ENCODE measurements at regions not wholly inside any gene's neighbourhood (a gene's known extent, or its start where the extent isn't known, plus 50 kb on each side); places are given as distances from the start of the nearest gene placed in this dataset.

GRCh38 chr11:97355230-97355629 lies 965.4 kb downstream of the JRKL start:
- no peak for DNase-seq (ENCODE audit: low read depth in 4 of 6, low spot score in 6 of 6)
- Histone ChIP-seq H3K27me3 (ENCODE audit: control insufficient read depth, insufficient read depth, low read length) (no peaks in the 10 kb centered on the region), H3K4me1 (ENCODE audit: control insufficient read depth, insufficient read depth, low read length) (no peaks in the 10 kb centered on the region)

DNA sequence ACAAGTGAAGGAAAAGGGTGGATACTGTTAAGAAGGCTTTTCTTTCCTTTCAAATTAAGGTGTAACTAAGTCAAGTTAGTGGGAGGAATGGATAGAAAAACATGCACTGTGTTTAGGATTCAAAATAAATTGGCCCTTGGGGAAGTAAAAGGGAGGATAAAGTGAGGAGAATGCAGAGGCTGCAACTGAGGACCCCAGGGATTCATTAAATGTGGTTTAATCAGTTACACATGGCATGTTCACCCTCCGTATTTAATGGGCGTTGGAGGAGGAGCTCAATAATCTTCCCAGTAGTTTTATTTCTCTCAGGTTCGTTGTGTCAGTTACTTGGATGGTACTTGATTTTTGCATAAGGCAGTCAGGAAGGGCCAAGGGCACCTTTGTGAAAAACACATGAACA lies 966.3 kb downstream of the JRKL start:
- no peaks in the 10 kb centered on the region for H3K4me1 ChIP-seq (ENCODE audit: control insufficient read depth, insufficient read depth, low read length)
- no peaks in the 10 kb centered on the region for H3K27me3 ChIP-seq (ENCODE audit: control insufficient read depth, insufficient read depth, low read length)
- H3K9me3 ChIP-seq (ENCODE audit: control insufficient read depth, insufficient read depth, low read length) = no peaks in the 10 kb centered on the region
- WGBS (ENCODE audit: insufficient coverage) = no CpG with 5 or more reads among the region's 3 CpGs
- peak in 1 of 6 donors; percentile 80 for DNase-seq (ENCODE audit: low read depth in 4 of 6, low spot score in 6 of 6)
- no peak overlapping the region for H3K4me3 ChIP-seq (ENCODE audit: low read depth, low read length)
- H3K27ac ChIP-seq (ENCODE audit: low read depth, low read length) = no peak overlapping the region
- no peaks in the 10 kb centered on the region for H3K36me3 ChIP-seq (ENCODE audit: control insufficient read depth, insufficient read depth, low read length)

More at GRCh38 chr11:97355230-97355629, 965.4 kb downstream of the JRKL start:
- Histone ChIP-seq H3K36me3 (ENCODE audit: control insufficient read depth, insufficient read depth, low read length) (no peaks in the 10 kb centered on the region), H3K27ac (ENCODE audit: low read depth, low read length) (no peak overlapping the region), H3K9me3 (ENCODE audit: control insufficient read depth, insufficient read depth, low read length) (no peaks in the 10 kb centered on the region), H3K4me3 (ENCODE audit: low read depth, low read length) (no peak overlapping the region)

DNA sequence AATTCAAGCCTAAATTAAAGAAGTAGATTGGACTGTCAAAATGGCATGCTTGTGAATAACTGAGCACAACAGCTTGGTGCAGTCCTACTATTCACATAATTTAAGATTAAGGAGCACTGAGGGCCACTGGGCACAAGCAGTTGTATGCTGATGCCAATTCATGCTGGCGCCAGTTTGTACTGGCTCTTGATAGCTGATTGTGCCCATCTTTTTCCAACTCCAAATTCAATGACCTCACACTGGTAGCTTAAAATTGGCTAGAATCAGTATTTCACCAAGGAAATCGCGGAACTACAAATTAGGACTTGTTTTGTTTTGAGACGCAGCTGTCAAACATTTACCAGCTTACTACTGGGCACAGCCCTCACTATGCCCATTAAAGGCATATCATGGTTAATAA lies 969.2 kb downstream of the JRKL start:
- H3K27ac ChIP-seq (ENCODE audit: low read depth, low read length) = no peak overlapping the region
- WGBS (ENCODE audit: insufficient coverage) = 63% methylated on average over 1 of the region's 4 CpGs
- no peaks in the 10 kb centered on the region for H3K9me3 ChIP-seq (ENCODE audit: control insufficient read depth, insufficient read depth, low read length)
- H3K4me1 ChIP-seq (ENCODE audit: control insufficient read depth, insufficient read depth, low read length) = no peaks in the 10 kb centered on the region
- DNase-seq (ENCODE audit: low read depth in 4 of 6, low spot score in 6 of 6) = peak in 2 of 6 donors; percentile 30 to 52
- H3K36me3 ChIP-seq (ENCODE audit: control insufficient read depth, insufficient read depth, low read length) = no peaks in the 10 kb centered on the region
- no peak overlapping the region for H3K4me3 ChIP-seq (ENCODE audit: low read depth, low read length)
- H3K27me3 ChIP-seq (ENCODE audit: control insufficient read depth, insufficient read depth, low read length) = no peaks in the 10 kb centered on the region

DNA sequence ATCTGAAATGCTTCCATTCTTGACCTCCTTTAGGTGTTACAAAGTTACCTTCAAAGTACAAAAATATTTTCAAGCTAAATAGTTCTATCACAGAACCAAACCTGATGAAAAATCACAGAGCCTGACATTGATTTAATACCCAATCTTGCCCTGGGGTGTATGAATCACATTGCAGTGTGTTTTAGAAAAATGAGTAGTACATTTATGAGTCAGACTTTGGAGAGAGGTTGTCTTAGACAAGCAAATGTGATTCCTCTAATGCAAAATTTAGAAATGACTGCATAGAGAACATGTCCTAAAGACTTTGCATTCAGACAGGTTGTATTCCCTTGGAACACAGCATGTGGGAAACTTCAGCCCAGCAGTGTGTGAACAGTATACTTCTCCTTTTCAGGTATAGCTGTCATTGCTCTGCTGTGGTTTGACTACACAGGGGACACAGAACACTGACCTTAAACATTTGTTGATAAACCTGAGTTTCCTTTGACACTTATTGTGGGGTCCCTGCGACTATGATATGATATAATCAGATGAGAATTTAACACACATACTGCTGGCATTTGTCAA lies 972.1 kb downstream of the JRKL start:
- H3K4me1 ChIP-seq (ENCODE audit: control insufficient read depth, insufficient read depth, low read length) = no peaks in the 10 kb centered on the region
- no CpG with 5 or more reads among the region's 1 CpG for WGBS (ENCODE audit: insufficient coverage)
- no peak for DNase-seq (ENCODE audit: low read depth in 4 of 6, low spot score in 6 of 6)
- H3K4me3 ChIP-seq (ENCODE audit: low read depth, low read length) = no peak overlapping the region
- H3K27ac ChIP-seq (ENCODE audit: low read depth, low read length) = no peak overlapping the region
- H3K27me3 ChIP-seq (ENCODE audit: control insufficient read depth, insufficient read depth, low read length) = no peaks in the 10 kb centered on the region
- peaks cover 5% of the 10 kb centered on the region for H3K9me3 ChIP-seq (ENCODE audit: control insufficient read depth, insufficient read depth, low read length)
- no peaks in the 10 kb centered on the region for H3K36me3 ChIP-seq (ENCODE audit: control insufficient read depth, insufficient read depth, low read length)

DNA sequence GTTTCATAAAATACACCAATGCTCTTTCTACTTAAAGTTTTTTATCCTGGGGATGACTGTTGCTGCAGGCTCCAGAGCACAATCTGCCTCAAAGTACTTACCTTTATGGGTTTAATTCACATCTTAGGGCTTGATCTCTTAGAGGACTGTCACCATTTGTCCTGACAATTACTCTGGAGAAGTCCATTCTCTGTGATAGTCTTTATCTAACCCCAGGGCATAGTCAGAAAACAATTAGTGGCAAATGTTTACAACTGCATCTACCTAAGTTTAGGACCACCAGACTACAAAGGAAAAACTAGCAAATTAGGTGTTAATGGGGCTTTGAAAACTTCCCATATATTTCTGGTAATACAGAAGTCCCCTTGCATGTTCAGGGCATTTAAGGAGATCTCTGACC lies 973.5 kb downstream of the JRKL start:
- no peaks in the 10 kb centered on the region for H3K36me3 ChIP-seq (ENCODE audit: control insufficient read depth, insufficient read depth, low read length)
- no peak for DNase-seq (ENCODE audit: low read depth in 4 of 6, low spot score in 6 of 6)
- no peak overlapping the region for H3K27ac ChIP-seq (ENCODE audit: low read depth, low read length)
- H3K9me3 ChIP-seq (ENCODE audit: control insufficient read depth, insufficient read depth, low read length) = peaks cover 5% of the 10 kb centered on the region
- H3K4me1 ChIP-seq (ENCODE audit: control insufficient read depth, insufficient read depth, low read length) = no peaks in the 10 kb centered on the region
- H3K27me3 ChIP-seq (ENCODE audit: control insufficient read depth, insufficient read depth, low read length) = no peaks in the 10 kb centered on the region
- no peak overlapping the region for H3K4me3 ChIP-seq (ENCODE audit: low read depth, low read length)

- H3K27ac ChIP-seq (ENCODE audit: low read depth, low read length) = no peak overlapping the region
- no CpG with 5 or more reads among the region's 1 CpG for WGBS (ENCODE audit: insufficient coverage)
- peaks cover 5% of the 10 kb centered on the region for H3K9me3 ChIP-seq (ENCODE audit: control insufficient read depth, insufficient read depth, low read length)
- no peaks in the 10 kb centered on the region for H3K36me3 ChIP-seq (ENCODE audit: control insufficient read depth, insufficient read depth, low read length)
- H3K4me3 ChIP-seq (ENCODE audit: low read depth, low read length) = no peak overlapping the region
- no peaks in the 10 kb centered on the region for H3K27me3 ChIP-seq (ENCODE audit: control insufficient read depth, insufficient read depth, low read length)
- no peak for DNase-seq (ENCODE audit: low read depth in 4 of 6, low spot score in 6 of 6)
- no peaks in the 10 kb centered on the region for H3K4me1 ChIP-seq (ENCODE audit: control insufficient read depth, insufficient read depth, low read length)
These were observed 974.2 kb downstream of the JRKL start for GRCh38 chr11:97364047-97364446.

DNA sequence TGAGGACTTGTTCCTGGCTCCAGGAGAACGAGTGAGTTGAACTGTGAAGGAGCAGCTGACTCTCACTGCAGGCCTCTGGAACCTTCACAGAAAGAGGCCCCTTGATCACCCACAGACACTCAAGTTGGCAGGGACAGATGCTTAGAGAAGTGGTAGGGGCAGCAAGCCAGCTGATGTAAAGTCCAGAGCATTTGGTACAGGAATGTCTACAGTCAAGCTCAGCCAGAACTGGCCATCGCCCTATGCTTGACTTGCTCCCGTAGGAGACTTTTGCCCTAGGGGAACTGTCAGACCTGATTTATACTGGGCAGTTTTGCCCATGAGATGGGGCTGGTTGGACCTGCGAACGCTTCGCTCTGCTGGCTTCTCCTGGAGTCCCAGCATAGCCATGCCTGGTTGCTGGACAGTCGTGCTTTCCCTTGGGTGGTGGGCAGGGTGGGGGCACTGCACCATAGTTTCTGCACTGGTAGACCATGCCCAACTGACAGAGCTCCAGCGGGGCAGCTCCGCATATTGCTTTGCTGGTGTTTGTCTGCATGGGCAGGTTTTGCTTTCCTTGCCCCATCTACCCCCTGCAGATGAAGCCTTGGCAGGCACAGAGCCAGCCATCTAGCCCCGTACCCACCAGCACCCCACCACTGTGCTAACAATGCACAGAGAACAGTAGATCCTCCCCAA lies 977.7 kb downstream of the JRKL start:
- DNase-seq (ENCODE audit: low read depth in 4 of 6, low spot score in 6 of 6) = no peak
- WGBS (ENCODE audit: insufficient coverage) = 94% methylated on average over 10 of the region's 10 CpGs
- H3K27me3 ChIP-seq (ENCODE audit: control insufficient read depth, insufficient read depth, low read length) = no peaks in the 10 kb centered on the region
- H3K36me3 ChIP-seq (ENCODE audit: control insufficient read depth, insufficient read depth, low read length) = no peaks in the 10 kb centered on the region
- H3K9me3 ChIP-seq (ENCODE audit: control insufficient read depth, insufficient read depth, low read length) = peaks cover 5% of the 10 kb centered on the region
- H3K4me1 ChIP-seq (ENCODE audit: control insufficient read depth, insufficient read depth, low read length) = no peaks in the 10 kb centered on the region
- no peak overlapping the region for H3K27ac ChIP-seq (ENCODE audit: low read depth, low read length)
- no peak overlapping the region for H3K4me3 ChIP-seq (ENCODE audit: low read depth, low read length)

- no peaks in the 10 kb centered on the region for H3K9me3 ChIP-seq (ENCODE audit: control insufficient read depth, insufficient read depth, low read length)
- no peak overlapping the region for H3K27ac ChIP-seq (ENCODE audit: low read depth, low read length)
- no peak for DNase-seq (ENCODE audit: low read depth in 4 of 6, low spot score in 6 of 6)
- 83% methylated on average over 1 of the region's 2 CpGs for WGBS (ENCODE audit: insufficient coverage)
- no peak overlapping the region for H3K4me3 ChIP-seq (ENCODE audit: low read depth, low read length)
- H3K4me1 ChIP-seq (ENCODE audit: control insufficient read depth, insufficient read depth, low read length) = no peaks in the 10 kb centered on the region
- H3K36me3 ChIP-seq (ENCODE audit: control insufficient read depth, insufficient read depth, low read length) = no peaks in the 10 kb centered on the region
- no peaks in the 10 kb centered on the region for H3K27me3 ChIP-seq (ENCODE audit: control insufficient read depth, insufficient read depth, low read length)
These were observed 999.5 kb downstream of the JRKL start for GRCh38 chr11:97389270-97389669.

DNA sequence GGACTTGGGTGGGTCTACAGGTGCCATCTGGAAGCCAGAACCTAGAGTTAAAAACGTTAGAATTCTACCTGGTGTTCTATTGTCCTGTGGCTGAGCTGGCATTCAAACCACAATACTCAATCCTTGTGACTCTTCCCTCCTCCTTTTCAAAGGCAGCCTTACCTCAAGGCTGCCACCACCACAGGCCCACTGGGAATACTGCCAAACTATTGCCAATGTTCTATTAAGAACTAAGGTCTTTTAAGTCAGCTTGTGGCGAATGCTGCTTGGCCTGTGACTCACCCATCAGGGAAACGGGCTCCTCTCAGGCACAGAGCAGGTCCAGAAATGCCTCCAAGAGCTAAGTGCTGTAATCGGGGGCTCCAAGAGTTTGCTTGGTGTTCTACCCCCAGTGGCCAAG lies 1008.4 kb downstream of the JRKL start:
- H3K27ac ChIP-seq (ENCODE audit: low read depth, low read length) = no peak overlapping the region
- DNase-seq (ENCODE audit: low read depth in 4 of 6, low spot score in 6 of 6) = no peak
- H3K4me1 ChIP-seq (ENCODE audit: control insufficient read depth, insufficient read depth, low read length) = no peaks in the 10 kb centered on the region
- no peaks in the 10 kb centered on the region for H3K36me3 ChIP-seq (ENCODE audit: control insufficient read depth, insufficient read depth, low read length)
- H3K27me3 ChIP-seq (ENCODE audit: control insufficient read depth, insufficient read depth, low read length) = no peaks in the 10 kb centered on the region
- WGBS (ENCODE audit: insufficient coverage) = 84% methylated on average over 4 of the region's 4 CpGs
- no peak overlapping the region for H3K4me3 ChIP-seq (ENCODE audit: low read depth, low read length)
- H3K9me3 ChIP-seq (ENCODE audit: control insufficient read depth, insufficient read depth, low read length) = no peaks in the 10 kb centered on the region

DNA sequence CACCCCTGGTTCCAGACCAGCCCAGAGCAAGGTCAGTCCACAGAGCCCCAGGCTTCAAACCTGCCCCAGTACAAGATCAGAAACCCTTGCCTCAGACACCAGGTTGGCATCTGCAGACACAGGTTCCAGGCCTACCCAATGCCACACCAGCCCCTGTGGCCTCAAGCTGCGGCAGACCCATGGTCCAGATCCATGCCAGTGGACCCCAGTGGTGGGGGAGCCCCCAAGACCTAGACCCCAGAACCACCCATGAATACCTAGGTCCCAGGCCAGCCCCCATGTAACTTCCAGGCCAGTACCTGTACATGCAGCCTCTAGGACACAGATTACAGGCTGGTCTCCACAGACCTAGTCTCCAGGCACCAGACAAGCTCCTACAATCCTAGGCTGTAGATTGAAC lies 1019.3 kb downstream of the JRKL start:
- DNase-seq (ENCODE audit: low read depth in 4 of 6, low spot score in 6 of 6) = no peak
- Histone ChIP-seq H3K4me3 (ENCODE audit: low read depth, low read length) (no peak overlapping the region), H3K9me3 (ENCODE audit: control insufficient read depth, insufficient read depth, low read length) (peaks cover 5% of the 10 kb centered on the region), H3K4me1 (ENCODE audit: control insufficient read depth, insufficient read depth, low read length) (no peaks in the 10 kb centered on the region), H3K36me3 (ENCODE audit: control insufficient read depth, insufficient read depth, low read length) (no peaks in the 10 kb centered on the region), H3K27ac (ENCODE audit: low read depth, low read length) (no peak overlapping the region), H3K27me3 (ENCODE audit: control insufficient read depth, insufficient read depth, low read length) (no peaks in the 10 kb centered on the region)
- 79% methylated on average over 1 of the region's 1 CpG for WGBS (ENCODE audit: insufficient coverage)

All from spinal cord (tissue), 9 donors.